Keratinocyte (primary cell): ENCODE measurements at regions not wholly inside any gene's neighbourhood (a gene's known extent, or its start where the extent isn't known, plus 50 kb on each side); places are given as distances from the start of the nearest gene placed in this dataset.

Experiments used
- DNase-seq: peaks from one replicate; pipeline ENCODE4 v3.0.0-alpha.2; 2011; ENCODE audit warnings: low read depth, missing footprints, low spot score
- FAIRE-seq: peaks from 2 replicates; lab custom pipeline; 2011; peaks lifted over from hg19 to GRCh38; lab: Jason Lieb, UNC
- H2AFZ ChIP-seq: 2 replicates; pipeline ENCODE4 v1.6.0; 2012; ENCODE audit warnings: low read length, control low read depth, inconsistent platforms; ENCODE audit not compliant: control insufficient read depth
- H3K27ac ChIP-seq: 2 replicates; pipeline ENCODE4 v1.5.1; 2011; ENCODE audit warnings: low read length; ENCODE audit not compliant: control insufficient read depth, insufficient read depth
- H3K27me3 ChIP-seq: 3 replicates; pipeline ENCODE4 v1.6.0; 2011; ENCODE audit warnings: low read length; ENCODE audit not compliant: control insufficient read depth, insufficient read depth; ENCODE audit errors: extremely low read depth
- H3K36me3 ChIP-seq, 2 experiments: 2 replicates in 1 of 2; 3 replicates in 1 of 2; pipeline ENCODE4 v1.5.1; 2011; ENCODE audit warnings: low read length in 2 of 2, mild to moderate bottlenecking in 1 of 2; ENCODE audit not compliant: control insufficient read depth in 2 of 2, insufficient read depth in 2 of 2; ENCODE audit errors: extremely low read depth in 1 of 2
- H3K4me1 ChIP-seq: 3 replicates; pipeline ENCODE4 v1.5.1; 2011; ENCODE audit warnings: low read length; ENCODE audit not compliant: control insufficient read depth, insufficient read depth; ENCODE audit errors: extremely low read depth
- H3K4me2 ChIP-seq: 3 replicates; pipeline ENCODE4 v1.6.0; 2011; ENCODE audit warnings: low read depth, low read length; ENCODE audit not compliant: control insufficient read depth, insufficient read depth; ENCODE audit errors: extremely low read depth
- H3K4me3 ChIP-seq, 3 experiments: fragments of 200-600 bp in 1 of 3; sonication (generic) in 1 of 3; 2 replicates in 2 of 3; 3 replicates in 1 of 3; pipeline ENCODE4 v1.5.1; 2011 to 2016; ENCODE audit warnings: low read length in 3 of 3, mild to moderate bottlenecking in 3 of 3, control low read depth in 2 of 3, inconsistent platforms in 1 of 3, low read depth in 1 of 3, mixed read lengths in 1 of 3, mixed run types in 1 of 3, moderate library complexity in 1 of 3; ENCODE audit not compliant: control insufficient read depth in 2 of 3, insufficient read depth in 2 of 3; ENCODE audit errors: extremely low read depth in 1 of 3
- H3K79me2 ChIP-seq: 2 replicates; pipeline ENCODE4 v1.6.0; 2012; ENCODE audit warnings: low read length; ENCODE audit not compliant: control insufficient read depth, insufficient read depth
- H3K9ac ChIP-seq: 3 replicates; pipeline ENCODE4 v1.6.0; 2011; ENCODE audit warnings: low read length; ENCODE audit not compliant: control insufficient read depth, insufficient read depth; ENCODE audit errors: extremely low read depth
- H3K9me1 ChIP-seq: 3 replicates; pipeline ENCODE4 v1.6.0; 2011; ENCODE audit warnings: low read length; ENCODE audit not compliant: control insufficient read depth, insufficient read depth; ENCODE audit errors: extremely low read depth
- H3K9me3 ChIP-seq: 2 replicates; pipeline ENCODE4 v1.5.1; 2012; ENCODE audit warnings: low read depth, low read length; ENCODE audit not compliant: control insufficient read depth
- H4K20me1 ChIP-seq: 3 replicates; pipeline ENCODE4 v1.6.0; 2011; ENCODE audit warnings: low read length; ENCODE audit not compliant: control insufficient read depth, insufficient read depth; ENCODE audit errors: extremely low read depth
- EZH2 ChIP-seq: IDR thresholded peaks from one replicate; pipeline ENCODE4 v1.6.1; 2012; ENCODE audit warnings: inconsistent platforms, mild to moderate bottlenecking, low read length, moderate library complexity
- dilution Hi-C: fragments of 300-500 bp; cut with MboI; formaldehyde crosslinking; loops from one replicate; pipeline ENCODE4 v1.7.0; 2020; ENCODE audit warnings: low sequenced_read_pairs; ENCODE audit not compliant: extremely low pct_ligation_motif_present
- TF ChIP-seq, protein P1 (sequence below), 3 experiments: IDR thresholded peaks in 1 of 3; conservative IDR thresholded peaks in 1 of 3; optimal IDR thresholded peaks in 1 of 3; 2 replicates in 2 of 3; 3 replicates in 1 of 3; pipeline versions ENCODE3 to v1.5.1; 2011; ENCODE audit warnings: low read length in 3 of 3, mild to moderate bottlenecking in 3 of 3, moderate library complexity in 2 of 3, control low read depth in 1 of 3, inconsistent platforms in 1 of 3; ENCODE audit not compliant: insufficient read depth in 2 of 3; ENCODE audit errors: extremely low read depth in 1 of 3

DNA sequence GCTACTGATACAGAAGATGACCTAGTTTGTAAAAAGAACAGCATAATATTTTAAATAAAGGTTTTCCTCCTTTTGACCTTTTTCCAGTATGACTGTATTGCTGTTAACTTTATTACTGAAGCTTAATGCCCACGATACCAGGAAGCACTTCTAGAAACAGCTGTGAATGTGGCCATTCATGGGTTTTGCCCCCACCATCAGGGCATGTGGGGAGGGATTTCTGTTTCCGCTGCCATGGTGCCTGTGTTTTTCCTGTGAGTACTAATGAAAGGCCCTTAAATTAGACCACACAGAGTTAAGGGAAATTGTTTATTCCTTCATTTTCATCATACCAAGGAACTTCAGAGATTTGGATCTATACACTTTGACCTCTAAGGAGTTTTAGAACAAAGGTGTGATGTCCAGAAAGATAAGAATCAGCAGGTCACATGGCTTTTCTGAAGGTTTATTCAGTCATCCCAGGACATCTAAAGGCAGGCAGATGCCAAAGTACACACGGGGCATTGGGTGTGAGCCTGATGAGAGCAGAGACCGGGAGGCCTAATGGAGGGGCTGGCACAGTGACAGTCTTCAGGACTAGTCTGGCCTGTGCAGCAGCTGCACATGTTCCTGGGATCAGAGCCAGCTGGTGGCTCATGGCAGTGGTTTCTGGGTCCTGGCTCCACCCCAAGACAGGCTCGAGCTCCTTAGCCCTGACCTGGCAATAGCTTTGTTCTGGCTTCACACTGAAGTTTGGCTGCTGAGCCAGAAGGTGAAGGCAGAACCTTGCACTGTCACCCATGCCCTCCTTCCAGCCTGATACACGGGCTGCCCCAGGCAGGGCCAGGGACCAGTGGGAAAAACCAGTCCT lies 190.9 kb downstream of the REEP3 start:
- Histone ChIP-seq H3K4me1 (peaks cover 44% of the 10 kb centered on the region), H4K20me1 (no peaks in the 10 kb centered on the region), H3K9ac (peak overlapping the region; percentile 4), H3K4me3 (no peak overlapping the region), H3K9me3 (no peaks in the 10 kb centered on the region), H2AFZ (no peak overlapping the region), H3K4me2 (peak overlapping the region; percentile 57), H3K79me2 (no peaks in the 10 kb centered on the region), H3K27me3 (no peaks in the 10 kb centered on the region), H3K9me1 (no peaks in the 10 kb centered on the region), H3K36me3 (no peaks in the 10 kb centered on the region), H3K27ac (peak overlapping the region; percentile 60)
- TF ChIP-seq, protein P1, sequence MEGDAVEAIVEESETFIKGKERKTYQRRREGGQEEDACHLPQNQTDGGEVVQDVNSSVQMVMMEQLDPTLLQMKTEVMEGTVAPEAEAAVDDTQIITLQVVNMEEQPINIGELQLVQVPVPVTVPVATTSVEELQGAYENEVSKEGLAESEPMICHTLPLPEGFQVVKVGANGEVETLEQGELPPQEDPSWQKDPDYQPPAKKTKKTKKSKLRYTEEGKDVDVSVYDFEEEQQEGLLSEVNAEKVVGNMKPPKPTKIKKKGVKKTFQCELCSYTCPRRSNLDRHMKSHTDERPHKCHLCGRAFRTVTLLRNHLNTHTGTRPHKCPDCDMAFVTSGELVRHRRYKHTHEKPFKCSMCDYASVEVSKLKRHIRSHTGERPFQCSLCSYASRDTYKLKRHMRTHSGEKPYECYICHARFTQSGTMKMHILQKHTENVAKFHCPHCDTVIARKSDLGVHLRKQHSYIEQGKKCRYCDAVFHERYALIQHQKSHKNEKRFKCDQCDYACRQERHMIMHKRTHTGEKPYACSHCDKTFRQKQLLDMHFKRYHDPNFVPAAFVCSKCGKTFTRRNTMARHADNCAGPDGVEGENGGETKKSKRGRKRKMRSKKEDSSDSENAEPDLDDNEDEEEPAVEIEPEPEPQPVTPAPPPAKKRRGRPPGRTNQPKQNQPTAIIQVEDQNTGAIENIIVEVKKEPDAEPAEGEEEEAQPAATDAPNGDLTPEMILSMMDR (optimal IDR thresholded peaks at IDR 0.05 in 1 of 3, IDR thresholded peaks at IDR 0.05 in 1 of 3, conservative IDR thresholded peaks at IDR 0.05 in 1 of 3; ENCODE audit: extremely low read depth in 1 of 3, insufficient read depth in 2 of 3, low read length in 3 of 3), result no peak
- TF ChIP-seq EZH2, result no peak
- peak; percentile 71 for DNase-seq
- FAIRE-seq, result peak; percentile 93
- dilution Hi-C loops, result no loop called here

DNA sequence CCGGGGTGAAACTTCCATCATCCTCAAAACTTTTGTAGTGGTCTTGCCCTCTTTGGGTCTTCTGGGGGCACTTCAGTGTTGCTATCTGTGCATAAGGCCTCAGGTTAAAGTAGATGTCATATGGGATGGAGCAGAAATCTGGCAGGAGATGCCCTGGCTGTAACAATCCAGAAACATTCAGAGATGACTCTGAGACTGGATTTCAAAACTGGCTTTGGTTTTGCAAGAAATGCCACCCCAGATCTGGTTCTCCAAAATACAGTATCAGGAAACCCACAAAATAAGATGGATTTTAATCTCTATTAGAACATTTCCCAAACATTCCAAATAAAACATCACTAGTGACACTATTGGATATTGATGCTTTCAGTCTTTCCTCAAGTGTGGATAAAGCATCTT lies 191.5 kb downstream of the REEP3 start:
- DNase-seq, result no peak
- Histone ChIP-seq H3K9me1 (no peaks in the 10 kb centered on the region), H3K27me3 (no peaks in the 10 kb centered on the region), H3K79me2 (no peaks in the 10 kb centered on the region), H3K9ac (no peak overlapping the region), H3K4me3 (no peak overlapping the region), H3K4me2 (peak overlapping the region; percentile 57), H3K9me3 (no peaks in the 10 kb centered on the region), H4K20me1 (no peaks in the 10 kb centered on the region), H3K36me3 (no peaks in the 10 kb centered on the region), H3K27ac (peak overlapping the region; percentile 41), H2AFZ (no peak overlapping the region), H3K4me1 (peaks cover 41% of the 10 kb centered on the region)
- FAIRE-seq, result no peak
- TF ChIP-seq, protein P1 (optimal IDR thresholded peaks at IDR 0.05 in 1 of 3, IDR thresholded peaks at IDR 0.05 in 1 of 3, conservative IDR thresholded peaks at IDR 0.05 in 1 of 3; ENCODE audit: extremely low read depth in 1 of 3, insufficient read depth in 2 of 3, low read length in 3 of 3), result no peak
- no peak for TF ChIP-seq EZH2
- dilution Hi-C loops, result no loop called here
